ENCODE measurements at regions not wholly inside any gene's neighbourhood (a gene's known extent, or its start where the extent isn't known, plus 50 kb on each side); places are given as distances from the start of the nearest gene placed in this dataset.
"Not testable (repeated sequence)": the region's sequence is repeated elsewhere in the genome, so short reads cannot be mapped to it uniquely, and the experiment has no call there.

GRCh38 chr2:3115301-3116042 is 262.1 kb downstream of the EIPR1 start:
- no peak for DNase-seq

- no peak for DNase-seq
Measured at GRCh38 chr2:3114406-3115185, 263.0 kb downstream of the EIPR1 start.

- DNase-seq: no peak
Measured at GRCh38 chr2:3113769-3114168, 263.8 kb downstream of the EIPR1 start.

- no peak for DNase-seq
Measured at GRCh38 chr2:3113122-3113521, 264.5 kb downstream of the EIPR1 start.

GRCh38 chr2:3112553-3112952 is 265.1 kb downstream of the EIPR1 start:
- no peak for DNase-seq

- no peak for DNase-seq
Measured at GRCh38 chr2:3112131-3112530, 265.5 kb downstream of the EIPR1 start.

GRCh38 chr2:3110994-3111666 is 266.5 kb downstream of the EIPR1 start:
- no peak for DNase-seq

- no peak for DNase-seq
Measured at GRCh38 chr2:3110555-3110954, 267.1 kb downstream of the EIPR1 start.

GRCh38 chr2:3108710-3109702 is 268.6 kb downstream of the EIPR1 start:
- no peak for DNase-seq

GRCh38 chr2:3108105-3108504 is 269.5 kb downstream of the EIPR1 start:
- no peak for DNase-seq

GRCh38 chr2:3107567-3107966 is 270.1 kb downstream of the EIPR1 start:
- no peak for DNase-seq

GRCh38 chr2:3105814-3106569 is 271.6 kb downstream of the EIPR1 start:
- DNase-seq: no peak

- not testable (repeated sequence) for DNase-seq
Measured at GRCh38 chr2:3104958-3105813, 272.4 kb downstream of the EIPR1 start.

- no peak for DNase-seq
Measured at GRCh38 chr2:3104261-3104660, 273.4 kb downstream of the EIPR1 start.

- DNase-seq: no peak
Measured at GRCh38 chr2:3102922-3103569, 274.6 kb downstream of the EIPR1 start.

- DNase-seq: no peak
Measured at GRCh38 chr2:3102081-3102921, 275.3 kb downstream of the EIPR1 start.

- no peak for DNase-seq
Measured at GRCh38 chr2:3101016-3101942, 276.3 kb downstream of the EIPR1 start.

GRCh38 chr2:3100386-3100785 is 277.2 kb downstream of the EIPR1 start:
- no peak for DNase-seq
